A673 (cell line): ENCODE measurements at regions not wholly inside any gene's neighbourhood (a gene's known extent, or its start where the extent isn't known, plus 50 kb on each side); places are given as distances from the start of the nearest gene placed in this dataset.

Experiments used
- CTCF ChIP-seq: fragments of 300-800, 200-600 bp; sonication (generic); conservative IDR thresholded peaks from 2 replicates; pipeline ENCODE4 v1.5.1; 2017; ENCODE audit warnings: low read depth, mild to moderate bottlenecking, antibody characterized with exemption, low read length, moderate library complexity, mixed read lengths
- EZH2 ChIP-seq: fragments of 200-600 bp; sonication (generic); IDR thresholded peaks from 2 replicates; pipeline ENCODE4 v1.6.1; 2017; ENCODE audit warnings: borderline replicate concordance, low read depth, mild to moderate bottlenecking, mixed read lengths, antibody characterized with exemption, low read length; ENCODE audit not compliant: poor library complexity, severe bottlenecking

DNA sequence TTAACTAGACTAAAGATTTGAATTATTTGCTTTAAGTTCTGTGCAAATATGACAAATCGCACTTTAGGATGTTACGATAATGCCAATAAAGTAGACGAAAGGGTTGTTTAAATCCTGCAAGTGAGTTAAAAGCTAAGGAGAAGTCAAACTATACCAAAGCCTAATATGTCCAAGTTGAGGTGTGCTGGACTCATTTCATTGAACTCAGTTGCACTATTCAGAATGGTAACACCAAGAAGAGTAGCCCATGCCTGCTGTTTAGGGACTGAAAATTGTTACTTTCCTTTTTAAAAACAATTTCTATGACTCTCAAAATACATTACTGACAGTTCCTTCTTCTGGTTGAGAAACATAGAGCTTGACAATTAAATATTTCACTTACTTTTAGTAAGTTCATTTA is 766.3 kb downstream of the DNAJB9 start:
- no peak for TF ChIP-seq CTCF
- TF ChIP-seq EZH2, result no peak
